GM18507 (cell line): ENCODE measurements at regions not wholly inside any gene's neighbourhood (a gene's known extent, or its start where the extent isn't known, plus 50 kb on each side); places are given as distances from the start of the nearest gene placed in this dataset.

Source experiments
- DNase-seq: peaks from one replicate; pipeline ENCODE4 v3.0.0; 2011; ENCODE audit warnings: low read depth; ENCODE audit not compliant: insufficient read length; ENCODE audit errors: extremely low spot score
- FAIRE-seq: peaks from 2 replicates; lab custom pipeline; 2011; peaks lifted over from hg19 to GRCh38; lab: Jason Lieb, UNC

- DNase-seq = no peak
- FAIRE-seq = no peak
Observed at GRCh38 chr1:188244681-188245080, 1415.9 kb downstream of the PLA2G4A start.

DNA sequence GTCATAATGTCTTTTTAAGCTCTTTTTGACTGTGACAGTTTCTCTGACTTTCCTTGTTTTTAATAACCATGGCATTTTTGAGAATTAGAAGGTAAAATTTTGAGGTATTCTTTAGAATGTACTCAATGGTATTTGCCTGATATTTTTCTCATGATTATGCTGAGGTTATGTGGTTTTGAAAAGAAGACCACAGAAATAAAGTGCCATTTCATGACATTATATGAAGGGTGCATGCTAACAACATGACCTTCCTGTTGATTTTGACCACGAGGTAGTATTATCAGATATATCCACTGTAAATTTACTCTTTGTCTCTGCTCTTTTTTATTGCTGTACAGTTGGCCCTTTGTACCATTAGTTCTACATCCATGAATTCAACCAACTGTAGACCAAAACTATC, 1418.5 kb downstream of the PLA2G4A start:
- FAIRE-seq (no peak), DNase-seq (no peak)

GRCh38 chr1:188249811-188250210, 1421.1 kb downstream of the PLA2G4A start:
- no peak for FAIRE-seq
- DNase-seq = no peak

- no peak for FAIRE-seq
- DNase-seq = no peak
Observed at GRCh38 chr1:188251036-188251435, 1422.3 kb downstream of the PLA2G4A start.

DNA sequence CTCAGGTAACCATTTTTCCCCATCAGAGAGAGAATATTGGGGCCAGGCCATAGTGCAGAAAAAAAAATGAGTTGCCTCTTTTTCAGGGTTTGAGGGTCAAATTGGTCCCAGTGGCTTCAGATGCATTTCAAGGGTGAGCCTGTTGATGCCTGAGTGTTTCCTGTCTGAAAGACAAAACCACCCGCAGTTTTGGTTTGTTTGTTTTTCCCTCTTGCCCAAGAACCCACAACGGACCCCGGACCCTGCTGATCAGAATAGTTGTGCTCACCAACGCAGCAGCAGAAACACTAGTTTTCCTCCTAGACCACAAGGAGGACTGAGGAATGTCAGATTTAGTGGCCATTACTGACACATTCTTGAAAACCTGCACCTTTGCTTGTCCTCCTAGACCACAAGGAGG, 1433.1 kb downstream of the PLA2G4A start:
- DNase-seq = no peak
- no peak for FAIRE-seq

DNA sequence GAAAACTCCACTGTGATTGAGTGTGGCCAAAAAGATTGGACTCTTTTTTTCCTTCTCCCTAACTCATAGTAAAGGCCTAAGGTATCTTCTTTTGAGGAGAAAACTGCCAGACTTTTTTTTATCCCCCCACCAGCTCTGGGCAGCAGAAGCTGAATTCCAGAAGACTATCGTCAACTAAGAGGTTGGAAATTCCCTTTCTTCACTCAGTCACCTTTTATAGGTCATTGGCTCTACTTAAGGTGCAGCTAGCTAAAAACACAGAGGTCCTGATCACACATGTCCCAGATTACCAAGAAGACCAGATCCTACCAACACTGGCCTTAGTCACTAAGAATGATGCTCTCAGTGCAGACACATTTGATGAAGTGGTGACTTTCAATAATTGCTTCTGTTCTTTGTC, 1441.2 kb downstream of the PLA2G4A start:
- no peak for DNase-seq
- FAIRE-seq = no peak

DNA sequence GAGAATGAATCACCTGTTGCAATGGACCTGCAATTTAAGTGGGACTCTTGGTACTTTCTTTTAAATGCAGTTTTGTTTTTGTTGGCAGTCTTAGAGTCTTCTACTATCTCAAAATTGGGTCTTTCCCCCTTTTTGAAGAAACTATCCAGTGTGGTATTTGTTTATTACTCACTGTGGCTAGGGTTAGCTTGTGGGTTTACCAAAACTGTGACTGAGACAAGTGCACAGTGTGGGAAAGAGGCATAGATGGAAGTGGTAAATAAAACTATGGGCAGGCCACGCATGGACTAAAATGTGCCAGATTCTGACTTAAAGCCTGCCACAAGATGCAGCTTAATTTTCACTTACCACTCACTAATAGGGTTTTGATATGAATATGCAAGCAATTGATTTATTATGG, 1441.7 kb downstream of the PLA2G4A start:
- DNase-seq = no peak
- FAIRE-seq = no peak

DNA sequence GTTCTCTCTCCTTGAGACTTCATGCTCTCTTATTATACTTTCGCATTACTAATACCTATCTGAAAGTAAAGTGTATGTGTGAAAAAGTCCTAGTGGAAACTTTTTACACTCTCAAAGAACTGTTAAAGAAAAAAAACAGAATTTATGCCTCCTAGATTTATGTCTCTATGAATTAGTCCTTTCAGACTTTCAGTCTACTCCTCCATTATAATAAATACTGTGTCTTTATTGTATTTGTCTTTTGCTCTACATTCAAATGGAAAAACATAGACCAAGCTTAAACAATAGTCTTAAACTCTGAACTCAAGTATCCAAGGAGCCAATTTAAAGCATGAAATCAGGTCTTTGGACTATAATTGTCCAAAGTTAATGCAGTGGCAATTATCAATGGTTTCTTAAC, 1449.0 kb downstream of the PLA2G4A start:
- no peak for FAIRE-seq
- DNase-seq = no peak

GRCh38 chr1:188281921-188282320, 1453.2 kb downstream of the PLA2G4A start:
- DNase-seq (no peak), FAIRE-seq (no peak)

GRCh38 chr1:188295157-188295556, 1466.4 kb downstream of the PLA2G4A start:
- FAIRE-seq (no peak), DNase-seq (no peak)

GRCh38 chr1:188302746-188303145, 1474.0 kb downstream of the PLA2G4A start:
- no peak for DNase-seq
- FAIRE-seq = no peak

- no peak for FAIRE-seq
- DNase-seq = no peak
Observed at GRCh38 chr1:188314557-188315137, 1485.9 kb downstream of the PLA2G4A start.

GRCh38 chr1:188317894-188318293, 1489.1 kb downstream of the PLA2G4A start:
- FAIRE-seq (no peak), DNase-seq (no peak)

- DNase-seq (no peak), FAIRE-seq (no peak)
Observed at GRCh38 chr1:188325211-188325610, 1496.5 kb downstream of the PLA2G4A start.

DNA sequence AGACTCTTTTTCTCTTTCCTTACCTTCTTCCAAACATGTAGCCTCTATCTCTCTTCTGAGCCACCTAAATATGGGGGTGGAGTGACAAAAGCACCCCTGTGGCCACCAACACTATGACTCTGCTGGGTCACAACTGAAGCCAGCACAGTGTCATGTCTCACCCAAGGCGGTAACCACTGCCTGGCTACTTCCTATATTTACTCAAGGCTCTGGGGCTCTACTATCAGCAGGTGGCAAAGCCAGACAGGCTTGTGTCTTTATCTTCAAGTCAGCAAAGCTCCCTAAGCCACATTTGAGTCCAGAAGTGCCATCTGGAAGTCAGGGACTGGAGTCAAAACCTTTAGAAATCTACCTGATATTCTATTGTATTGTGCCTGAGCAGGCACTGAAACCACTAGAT, 1515.2 kb downstream of the PLA2G4A start:
- DNase-seq (no peak), FAIRE-seq (no peak)

- FAIRE-seq = no peak
- no peak for DNase-seq
Observed at GRCh38 chr1:188350104-188350503, 1521.4 kb downstream of the PLA2G4A start.

DNA sequence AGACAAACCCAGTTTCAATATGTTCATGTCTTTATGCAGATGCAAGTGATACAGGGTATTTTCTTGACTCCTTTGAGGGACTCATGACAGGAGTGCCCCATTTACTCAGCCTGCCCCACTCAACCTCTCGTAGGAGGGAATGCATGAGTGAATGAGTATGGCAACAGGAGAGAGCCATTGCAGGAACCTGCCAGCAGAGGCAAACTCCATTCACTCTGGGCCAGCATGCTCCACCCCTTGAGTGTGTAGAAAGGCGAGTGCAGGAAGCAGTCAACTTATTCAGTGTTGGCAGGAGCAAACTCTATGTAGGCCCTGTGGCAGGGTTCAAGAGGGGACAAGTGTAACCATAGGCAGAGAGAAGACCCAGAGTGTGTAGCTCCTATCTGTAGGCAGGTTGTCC, 1526.3 kb downstream of the PLA2G4A start:
- DNase-seq (no peak), FAIRE-seq (no peak)

GRCh38 chr1:188355847-188356246, 1527.1 kb downstream of the PLA2G4A start:
- no peak for DNase-seq
- FAIRE-seq = no peak

GRCh38 chr1:188359315-188359714, 1530.6 kb downstream of the PLA2G4A start:
- DNase-seq (no peak), FAIRE-seq (no peak)

- FAIRE-seq (no peak), DNase-seq (no peak)
Observed at GRCh38 chr1:188363943-188364342, 1535.2 kb downstream of the PLA2G4A start.

- FAIRE-seq (no peak), DNase-seq (no peak)
Observed at GRCh38 chr1:188364927-188365449, 1536.2 kb downstream of the PLA2G4A start.

DNA sequence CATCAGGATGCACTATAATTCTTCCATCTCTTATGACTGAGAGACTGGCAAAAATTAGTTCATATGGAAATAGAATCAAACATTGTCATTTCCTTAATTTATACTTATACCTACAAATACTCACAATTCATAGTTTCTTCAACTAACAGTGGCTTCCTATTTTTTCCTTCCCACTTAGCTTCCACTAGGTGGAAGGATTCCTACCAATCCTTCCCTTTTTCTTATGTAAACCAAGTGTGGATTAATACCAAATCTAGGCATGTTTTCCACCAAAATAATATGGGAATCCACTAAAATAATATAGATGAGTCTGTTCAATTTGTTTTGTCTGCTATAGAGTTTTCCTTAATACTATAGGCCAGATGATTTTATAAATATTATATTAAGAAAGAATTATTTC, 1537.1 kb downstream of the PLA2G4A start:
- no peak for DNase-seq
- no peak for FAIRE-seq
